H1 (cell line): ENCODE measurements at regions not wholly inside any gene's neighbourhood (a gene's known extent, or its start where the extent isn't known, plus 50 kb on each side); places are given as distances from the start of the nearest gene placed in this dataset.

Source experiments
- CTCF ChIA-PET: fragments of 300-600 bp; sonication (Branson Sonifier 250); formaldehyde crosslinking; loops from one replicate; lab custom pipeline; 2021; ENCODE audit not compliant: partially characterized antibody; lab: Charles Lee
- POLR2A ChIA-PET: fragments of 300-600 bp; sonication (Branson Sonifier 250); formaldehyde crosslinking; loops from one replicate; lab custom pipeline; 2021; ENCODE audit warnings: inconsistent platforms; ENCODE audit not compliant: partially characterized antibody; lab: Charles Lee
- DNase-seq, 2 experiments: peaks; one replicate each; pipeline versions ENCODE4 v3.0.0 to v3.0.0-alpha.2; 2010 to 2022; ENCODE audit warnings: low spot score in 2 of 2, low read depth in 1 of 2, mixed read lengths in 1 of 2
- FAIRE-seq: peaks from 2 replicates; lab custom pipeline; 2011; peaks lifted over from hg19 to GRCh38; lab: Jason Lieb, UNC
- H2AFZ ChIP-seq: 2 replicates; pipeline ENCODE4 v1.8.1; 2012; ENCODE audit warnings: low read length, inconsistent platforms
- H2AK5ac ChIP-seq: 2 replicates; pipeline ENCODE4 v1.6.1; 2013; ENCODE audit warnings: low read depth, low read length
- H2BK120ac ChIP-seq: replicated peaks from 2 replicates; pipeline ENCODE3; 2013; ENCODE audit warnings: low read depth, low read length, inconsistent platforms
- H2BK12ac ChIP-seq: 2 replicates; pipeline ENCODE4 v1.6.1; 2013; ENCODE audit warnings: low read depth, low read length
- H2BK15ac ChIP-seq: 2 replicates; pipeline ENCODE4 v1.6.1; 2013; ENCODE audit warnings: low read length
- H2BK20ac ChIP-seq: 2 replicates; pipeline ENCODE4 v1.6.1; 2013; ENCODE audit warnings: low read length
- H2BK5ac ChIP-seq: 2 replicates; pipeline ENCODE4 v1.6.1; 2013; ENCODE audit warnings: low read depth, low read length
- H3K14ac ChIP-seq: 2 replicates; pipeline ENCODE4 v1.6.1; 2013; ENCODE audit warnings: inconsistent platforms; ENCODE audit not compliant: insufficient read length
- H3K18ac ChIP-seq: 2 replicates; pipeline ENCODE4 v1.6.1; 2013; ENCODE audit warnings: low read length; ENCODE audit errors: extremely low read depth
- H3K23ac ChIP-seq: 2 replicates; pipeline ENCODE4 v1.6.1; 2013; ENCODE audit warnings: inconsistent platforms; ENCODE audit not compliant: insufficient read length
- H3K23me2 ChIP-seq: 2 replicates; pipeline ENCODE4 v1.6.1; 2013; ENCODE audit warnings: low read depth, low read length
- H3K27ac ChIP-seq: 2 replicates; pipeline ENCODE4 v1.6.1; 2011; ENCODE audit warnings: low read depth, low read length, inconsistent platforms
- H3K27me3 ChIP-seq, 4 experiments: replicated peaks in 1 of 4; 1 replicate in 1 of 4; 2 replicates in 3 of 4; pipeline versions ENCODE4 v1.6.1 to v1.8.1; 2011 to 2013; ENCODE audit warnings: low read length in 3 of 4, mild to moderate bottlenecking in 3 of 4, inconsistent platforms in 2 of 4, mixed read lengths in 2 of 4, moderate library complexity in 1 of 4; ENCODE audit not compliant: control insufficient read depth in 3 of 4, insufficient read depth in 3 of 4; ENCODE audit errors: extremely low read depth in 1 of 4
- H3K36me3 ChIP-seq, 4 experiments: 2 replicates each; pipeline versions ENCODE4 v1.6.1 to v1.8.1; 2011 to 2013; ENCODE audit warnings: mild to moderate bottlenecking in 4 of 4, low read length in 3 of 4, moderate library complexity in 2 of 4, control low read depth in 1 of 4, inconsistent platforms in 1 of 4; ENCODE audit not compliant: insufficient read depth in 4 of 4, control insufficient read depth in 2 of 4
- H3K4ac ChIP-seq: replicated peaks from 2 replicates; pipeline ENCODE3; 2013; ENCODE audit warnings: low read length, low read depth, mixed read lengths, inconsistent platforms; ENCODE audit not compliant: insufficient read length
- H3K4me1 ChIP-seq, 4 experiments: replicated peaks in 1 of 4; 1 replicate in 1 of 4; 2 replicates in 3 of 4; pipeline versions ENCODE4 v1.6.1 to v1.8.1; 2011 to 2013; ENCODE audit warnings: low read length in 3 of 4, inconsistent platforms in 2 of 4, mixed read lengths in 1 of 4; ENCODE audit not compliant: insufficient read depth in 4 of 4, control insufficient read depth in 3 of 4
- H3K4me2 ChIP-seq, 2 experiments: 2 replicates each; pipeline versions ENCODE4 v1.6.1 to v1.8.1; 2011 to 2013; ENCODE audit warnings: low read depth in 2 of 2, low read length in 2 of 2, control low read depth in 1 of 2, inconsistent platforms in 1 of 2, mild to moderate bottlenecking in 1 of 2; ENCODE audit not compliant: insufficient read depth in 1 of 2
- H3K4me3 ChIP-seq, 4 experiments: fragments of 200-600, 300-600 bp in 1 of 4; sonication (generic), shearing (Covaris generic), sonication (Bioruptor Twin) in 1 of 4; 2 replicates each; pipeline versions ENCODE4 v1.5.1 to v1.8.1; 2011 to 2016; ENCODE audit warnings: low read length in 4 of 4, low read depth in 3 of 4, control low read depth in 2 of 4, inconsistent platforms in 2 of 4, mild to moderate bottlenecking in 2 of 4, mixed read lengths in 1 of 4, moderate library complexity in 1 of 4; ENCODE audit not compliant: insufficient read depth in 2 of 4; ENCODE audit errors: extremely low read depth in 1 of 4
- H3K56ac ChIP-seq: replicated peaks from 2 replicates; pipeline ENCODE3; 2013; ENCODE audit warnings: low read depth, mild to moderate bottlenecking, mixed read lengths, low read length, inconsistent platforms; ENCODE audit not compliant: insufficient read length
- H3K79me1 ChIP-seq: 2 replicates; pipeline ENCODE4 v1.6.1; 2013; ENCODE audit warnings: low read depth, low read length, control low read depth
- H3K79me2 ChIP-seq, 2 experiments: 2 replicates each; pipeline versions ENCODE4 v1.6.1 to v1.8.1; 2012 to 2013; ENCODE audit warnings: low read length in 2 of 2, mild to moderate bottlenecking in 2 of 2, inconsistent platforms in 1 of 2; ENCODE audit not compliant: insufficient read depth in 2 of 2, control insufficient read depth in 1 of 2
- H3K9ac ChIP-seq, 4 experiments: replicated peaks in 1 of 4; 1 replicate in 1 of 4; 2 replicates in 3 of 4; pipeline versions ENCODE4 v1.6.1 to v1.8.1; 2011 to 2013; ENCODE audit warnings: low read depth in 3 of 4, low read length in 3 of 4, control low read depth in 2 of 4, mild to moderate bottlenecking in 2 of 4, moderate library complexity in 2 of 4, inconsistent platforms in 1 of 4; ENCODE audit errors: extremely low read depth in 1 of 4
- H3K9me3 ChIP-seq, 2 experiments: 2 replicates each; pipeline versions ENCODE4 v1.6.1 to v1.8.1; 2012 to 2013; ENCODE audit warnings: mild to moderate bottlenecking in 2 of 2, moderate library complexity in 2 of 2, control low read depth in 1 of 2, inconsistent platforms in 1 of 2, low read depth in 1 of 2, low read length in 1 of 2, mixed read lengths in 1 of 2; ENCODE audit not compliant: insufficient read depth in 2 of 2
- H4K20me1 ChIP-seq, 2 experiments: replicated peaks in 1 of 2; 2 replicates each; pipeline versions ENCODE3 to v1.8.1; 2011 to 2013; ENCODE audit warnings: inconsistent platforms in 2 of 2, low read length in 2 of 2, mild to moderate bottlenecking in 1 of 2; ENCODE audit not compliant: insufficient read depth in 2 of 2, control insufficient read depth in 1 of 2
- H4K5ac ChIP-seq: 2 replicates; pipeline ENCODE4 v1.6.1; 2013; ENCODE audit warnings: low read length, low read depth, mixed read lengths, inconsistent platforms; ENCODE audit not compliant: insufficient read length
- H4K8ac ChIP-seq: 2 replicates; pipeline ENCODE4 v1.8.0; 2013; ENCODE audit warnings: mild to moderate bottlenecking, moderate library complexity, low read length, inconsistent platforms; ENCODE audit not compliant: insufficient read depth; ENCODE audit errors: extremely low read depth
- H4K91ac ChIP-seq: replicated peaks from 2 replicates; pipeline ENCODE3; 2013; ENCODE audit warnings: low read length, mixed read lengths, inconsistent platforms; ENCODE audit not compliant: insufficient read length
- PHF8 ChIP-seq: fragments of 200-600 bp; sonication (generic); conservative IDR thresholded peaks from 2 replicates; pipeline ENCODE4 v1.7.1; 2012; ENCODE audit warnings: low read depth, mild to moderate bottlenecking, inconsistent platforms, low read length, moderate library complexity
- RBBP5 ChIP-seq: IDR thresholded peaks from 2 replicates; pipeline ENCODE4 v1.7.1; 2012; ENCODE audit warnings: low read depth, mild to moderate bottlenecking, inconsistent platforms, low read length, moderate library complexity, borderline replicate concordance
- WGBS, 2 experiments: shearing (Covaris generic) in 1 of 2; methylation state at CpG; one replicate each; pipeline versions ENCODE4 v1.1.6 to v1.1.7; 2013 to 2015; ENCODE audit warnings: low lambda C conversion rate in 2 of 2, mixed read lengths in 2 of 2, inconsistent platforms in 1 of 2, low coverage in 1 of 2, missing lambda C conversion rate in 1 of 2; ENCODE audit not compliant: insufficient replicate concordance in 2 of 2, insufficient coverage in 1 of 2, insufficient read length in 1 of 2; ENCODE audit errors: extremely low coverage in 1 of 2, missing lambda C conversion rate in 1 of 2; 5-methylcytosine and 5-hydroxymethylcytosine counted together

- no peaks in the 10 kb centered on the region; a peak in 1 of 7 replicates for H3K27me3 ChIP-seq
- H3K14ac ChIP-seq = no peak overlapping the region
- H3K79me1 ChIP-seq = no peaks in the 10 kb centered on the region
- no peak overlapping the region for H3K56ac ChIP-seq
- DNase-seq = no peak
- peaks cover 2 to 9% (median 6%) of the 10 kb centered on the region in 4 experiments; a peak in 5 of 7 replicates for H3K4me1 ChIP-seq
- H3K23ac ChIP-seq = no peak overlapping the region
- CTCF ChIA-PET = interaction anchor here (0.7 to 1.6 kb wide), 3 partner anchors 30 to 215 kb away, joined by 3 to 4 read pairs (median 3); no protein-coding TSS in a partner anchor
- WGBS, 2 experiments = 62% methylated on average over 5 of the region's 5 CpGs; no CpG with 5 or more reads in 1 of the 2 experiments
- H2BK15ac ChIP-seq = no peak overlapping the region
- TF ChIP-seq RBBP5 (no peak), PHF8 (no peak)
- TF ChIP-seq, all 59 proteins: peak for 0
- Histone ChIP-seq H3K4ac (no peak overlapping the region), H4K8ac (no peak overlapping the region), H3K27ac (no peak overlapping the region), H3K18ac (no peak overlapping the region), H4K5ac (no peak overlapping the region), H3K9me3 (no peaks in the 10 kb centered on the region), H3K23me2 (no peaks in the 10 kb centered on the region), H2BK20ac (no peak overlapping the region), H2BK5ac (no peak overlapping the region), H2AK5ac (no peak overlapping the region), H4K20me1 (no peaks in the 10 kb centered on the region), H3K4me2 (peak overlapping the region; percentile 34 to 38; a peak in 2 of 4 replicates), H4K91ac (no peak overlapping the region), H3K4me3 (no peak overlapping the region; a peak in 1 of 8 replicates), H3K36me3 (no peaks in the 10 kb centered on the region), H3K9ac (no peak overlapping the region), H2AFZ (no peak overlapping the region; the same call in 1 of the 2 replicates), H3K79me2 (no peaks in the 10 kb centered on the region), H2BK120ac (no peak overlapping the region), H2BK12ac (no peak overlapping the region)
- POLR2A ChIA-PET = no interaction called here
- no peak for FAIRE-seq
Measured at GRCh38 chr20:48406912-48407340, 420.9 kb downstream of the PREX1 start.
